ENCODE measurements at regions not wholly inside any gene's neighbourhood (a gene's known extent, or its start where the extent isn't known, plus 50 kb on each side); places are given as distances from the start of the nearest gene placed in this dataset.

- no peaks in the 10 kb centered on the region for H3K36me3 ChIP-seq (replicated peaks)
- H3K4me3 ChIP-seq (ENCODE audit: low read depth, low read length), result no peak overlapping the region
- TF ChIP-seq CTCF (IDR thresholded peaks at IDR 0.05; ENCODE audit: low read depth, low read length, missing control alignments), result no peak
- DNase-seq, result no peak
- H3K27me3 ChIP-seq (replicated peaks), result no peaks in the 10 kb centered on the region
- in situ Hi-C loops (cut with HindIII; ENCODE audit: low pct_ligation_motif_present, low sequenced_read_pairs), result no loop called here
- no peak overlapping the region for H3K27ac ChIP-seq
These were observed 224.5 kb upstream of the TUT7 start for GRCh38 chr9:86578722-86579121.

- no peak overlapping the region for H3K27ac ChIP-seq
- no peak for TF ChIP-seq CTCF (IDR thresholded peaks at IDR 0.05; ENCODE audit: low read depth, low read length, missing control alignments)
- no peak for DNase-seq
- in situ Hi-C loops (cut with HindIII; ENCODE audit: low pct_ligation_motif_present, low sequenced_read_pairs), result no loop called here
- no peaks in the 10 kb centered on the region for H3K36me3 ChIP-seq (replicated peaks)
- no peaks in the 10 kb centered on the region for H3K27me3 ChIP-seq (replicated peaks)
- H3K4me3 ChIP-seq (ENCODE audit: low read depth, low read length), result no peak overlapping the region
These were observed 223.5 kb upstream of the TUT7 start for GRCh38 chr9:86577420-86578333.

GRCh38 chr9:86575825-86576525, 221.8 kb upstream of the TUT7 start:
- no peak for TF ChIP-seq CTCF (IDR thresholded peaks at IDR 0.05; ENCODE audit: low read depth, low read length, missing control alignments)
- no peak for DNase-seq
- no peak overlapping the region for H3K4me3 ChIP-seq (ENCODE audit: low read depth, low read length)
- H3K36me3 ChIP-seq (replicated peaks), result no peaks in the 10 kb centered on the region
- no peak overlapping the region for H3K27ac ChIP-seq
- in situ Hi-C loops (cut with HindIII; ENCODE audit: low pct_ligation_motif_present, low sequenced_read_pairs), result no loop called here
- H3K27me3 ChIP-seq (replicated peaks), result no peaks in the 10 kb centered on the region

GRCh38 chr9:86575137-86575536, 220.9 kb upstream of the TUT7 start:
- DNase-seq, result no peak
- Histone ChIP-seq H3K27me3 (replicated peaks) (no peaks in the 10 kb centered on the region), H3K27ac (no peak overlapping the region), H3K36me3 (replicated peaks) (no peaks in the 10 kb centered on the region), H3K4me3 (ENCODE audit: low read depth, low read length) (no peak overlapping the region)
- in situ Hi-C loops (cut with HindIII; ENCODE audit: low pct_ligation_motif_present, low sequenced_read_pairs), result no loop called here
- no peak for TF ChIP-seq CTCF (IDR thresholded peaks at IDR 0.05; ENCODE audit: low read depth, low read length, missing control alignments)

- Histone ChIP-seq H3K36me3 (replicated peaks) (no peaks in the 10 kb centered on the region), H3K4me3 (ENCODE audit: low read depth, low read length) (no peak overlapping the region), H3K27ac (no peak overlapping the region), H3K27me3 (replicated peaks) (no peaks in the 10 kb centered on the region)
- in situ Hi-C loops (cut with HindIII; ENCODE audit: low pct_ligation_motif_present, low sequenced_read_pairs), result no loop called here
- DNase-seq, result no peak
- TF ChIP-seq CTCF (IDR thresholded peaks at IDR 0.05; ENCODE audit: low read depth, low read length, missing control alignments), result no peak
These were observed 219.7 kb upstream of the TUT7 start for GRCh38 chr9:86573886-86574285.
